ENCODE measurements at regions not wholly inside any gene's neighbourhood (a gene's known extent, or its start where the extent isn't known, plus 50 kb on each side); places are given as distances from the start of the nearest gene placed in this dataset.

GRCh38 chr16:74169687-74170376, 126.8 kb upstream of the PSMD7 start:
- no peak for DNase-seq

- no peak for DNase-seq
Measured at GRCh38 chr16:74169066-74169465, 127.5 kb upstream of the PSMD7 start.

- no peak for DNase-seq
Measured at GRCh38 chr16:74168445-74168844, 128.2 kb upstream of the PSMD7 start.

GRCh38 chr16:74166456-74166855, 130.2 kb upstream of the PSMD7 start:
- DNase-seq = no peak

GRCh38 chr16:74165566-74166080, 131.0 kb upstream of the PSMD7 start:
- DNase-seq = no peak

GRCh38 chr16:74160759-74161158, 135.9 kb upstream of the PSMD7 start:
- DNase-seq = no peak

GRCh38 chr16:74153773-74154172, 142.8 kb upstream of the PSMD7 start:
- DNase-seq = no peak

GRCh38 chr16:74146643-74147042, 150.0 kb upstream of the PSMD7 start:
- no peak for DNase-seq

GRCh38 chr16:74143171-74143570, 153.4 kb upstream of the PSMD7 start:
- DNase-seq = no peak

- no peak for DNase-seq
Measured at GRCh38 chr16:74141015-74141414, 155.6 kb upstream of the PSMD7 start.

- DNase-seq = no peak
Measured at GRCh38 chr16:74140557-74140956, 156.1 kb upstream of the PSMD7 start.

- DNase-seq = no peak
Measured at GRCh38 chr16:74123826-74124225, 172.8 kb upstream of the PSMD7 start.

- no peak for DNase-seq
Measured at GRCh38 chr16:74123195-74123594, 173.4 kb upstream of the PSMD7 start.

GRCh38 chr16:74117798-74118197, 178.8 kb upstream of the PSMD7 start:
- DNase-seq = no peak

- no peak for DNase-seq
Measured at GRCh38 chr16:74113545-74113944, 183.1 kb upstream of the PSMD7 start.

- no peak for DNase-seq
Measured at GRCh38 chr16:74111456-74111982, 185.1 kb upstream of the PSMD7 start.

GRCh38 chr16:74107795-74108610, 188.6 kb upstream of the PSMD7 start:
- DNase-seq = no peak

GRCh38 chr16:74104022-74104421, 192.6 kb upstream of the PSMD7 start:
- DNase-seq = no peak

- no peak for DNase-seq
Measured at GRCh38 chr16:74101379-74102137, 195.1 kb upstream of the PSMD7 start.

GRCh38 chr16:74100395-74101326, 196.0 kb upstream of the PSMD7 start:
- DNase-seq = no peak

GRCh38 chr16:74099530-74099929, 197.1 kb upstream of the PSMD7 start:
- no peak for DNase-seq

GRCh38 chr16:74094962-74095361, 201.7 kb upstream of the PSMD7 start:
- no peak for DNase-seq

Data from COR-L47 (cell line).